GM19395 (cell line): ENCODE measurements at regions not wholly inside any gene's neighbourhood (a gene's known extent, or its start where the extent isn't known, plus 50 kb on each side); places are given as distances from the start of the nearest gene placed in this dataset.
A peak's percentile ranks its signal among the peaks of the same experiment; 100 is the strongest.
"Not testable (repeated sequence)": the region's sequence is repeated elsewhere in the genome, so short reads cannot be mapped to it uniquely, and the experiment has no call there.

ENCODE experiments used
- ATAC-seq: cut with Tn5 transposase; IDR thresholded peaks from one replicate; pipeline ENCODE4 v1.9.1; 2021; ENCODE audit warnings: mild to moderate bottlenecking, moderate library complexity; ENCODE audit not compliant: unreplicated experiment

GRCh38 chr6:167688123-167688522 is 138.6 kb upstream of the AFDN start:
- ATAC-seq = no peak

GRCh38 chr6:167689278-167689677 is 137.4 kb upstream of the AFDN start:
- no peak for ATAC-seq

- ATAC-seq = no peak
These were observed 137.0 kb upstream of the AFDN start for GRCh38 chr6:167689751-167690150.

GRCh38 chr6:167690167-167690922 is 136.4 kb upstream of the AFDN start:
- not testable (repeated sequence) for ATAC-seq

- ATAC-seq = no peak
These were observed 135.8 kb upstream of the AFDN start for GRCh38 chr6:167690931-167691330.

- ATAC-seq = no peak
These were observed 135.0 kb upstream of the AFDN start for GRCh38 chr6:167691533-167692312.

- not testable (repeated sequence) for ATAC-seq
These were observed 133.2 kb upstream of the AFDN start for GRCh38 chr6:167693478-167693877.

GRCh38 chr6:167695831-167696230 is 130.9 kb upstream of the AFDN start:
- no peak for ATAC-seq

- no peak for ATAC-seq
These were observed 130.4 kb upstream of the AFDN start for GRCh38 chr6:167696296-167696695.

GRCh38 chr6:167697316-167697715 is 129.4 kb upstream of the AFDN start:
- no peak for ATAC-seq

GRCh38 chr6:167698540-167698939 is 128.2 kb upstream of the AFDN start:
- no peak for ATAC-seq

GRCh38 chr6:167699141-167699931 is 127.4 kb upstream of the AFDN start:
- ATAC-seq = peak; percentile 92

- no peak for ATAC-seq
These were observed 126.5 kb upstream of the AFDN start for GRCh38 chr6:167700199-167700598.

GRCh38 chr6:167701010-167701409 is 125.7 kb upstream of the AFDN start:
- no peak for ATAC-seq

- ATAC-seq = no peak
These were observed 124.4 kb upstream of the AFDN start for GRCh38 chr6:167702241-167702827.

- ATAC-seq = no peak
These were observed 123.4 kb upstream of the AFDN start for GRCh38 chr6:167703347-167703746.

- ATAC-seq = no peak
These were observed 122.9 kb upstream of the AFDN start for GRCh38 chr6:167703781-167704180.

- ATAC-seq = no peak
These were observed 122.3 kb upstream of the AFDN start for GRCh38 chr6:167704396-167704901.

GRCh38 chr6:167705211-167705750 is 121.4 kb upstream of the AFDN start:
- ATAC-seq = no peak

GRCh38 chr6:167706313-167707109 is 120.2 kb upstream of the AFDN start:
- ATAC-seq = peak; percentile 97
